Neuron (in vitro differentiated cells): ENCODE measurements at regions not wholly inside any gene's neighbourhood (a gene's known extent, or its start where the extent isn't known, plus 50 kb on each side); places are given as distances from the start of the nearest gene placed in this dataset.

Source experiments
- H2AFZ ChIP-seq: one replicate; pipeline ENCODE4 v1.6.1; 2013; ENCODE audit warnings: low read depth, mild to moderate bottlenecking, inconsistent platforms, low read length, moderate library complexity
- H3K27me3 ChIP-seq: one replicate; pipeline ENCODE4 v1.6.1; 2013; ENCODE audit warnings: low read length; ENCODE audit not compliant: insufficient read depth
- H3K36me3 ChIP-seq: one replicate; pipeline ENCODE4 v1.6.1; 2013; ENCODE audit warnings: low read length; ENCODE audit not compliant: insufficient read depth
- H3K4me1 ChIP-seq: one replicate; pipeline ENCODE4 v1.6.1; 2013; ENCODE audit warnings: low read length; ENCODE audit not compliant: insufficient read depth
- H3K4me3 ChIP-seq: 2 replicates; pipeline ENCODE4 v1.5.1; 2013; ENCODE audit warnings: mild to moderate bottlenecking, low read length, moderate library complexity
- H3K9me3 ChIP-seq: one replicate; pipeline ENCODE4 v1.6.1; 2013; ENCODE audit warnings: low read length

DNA sequence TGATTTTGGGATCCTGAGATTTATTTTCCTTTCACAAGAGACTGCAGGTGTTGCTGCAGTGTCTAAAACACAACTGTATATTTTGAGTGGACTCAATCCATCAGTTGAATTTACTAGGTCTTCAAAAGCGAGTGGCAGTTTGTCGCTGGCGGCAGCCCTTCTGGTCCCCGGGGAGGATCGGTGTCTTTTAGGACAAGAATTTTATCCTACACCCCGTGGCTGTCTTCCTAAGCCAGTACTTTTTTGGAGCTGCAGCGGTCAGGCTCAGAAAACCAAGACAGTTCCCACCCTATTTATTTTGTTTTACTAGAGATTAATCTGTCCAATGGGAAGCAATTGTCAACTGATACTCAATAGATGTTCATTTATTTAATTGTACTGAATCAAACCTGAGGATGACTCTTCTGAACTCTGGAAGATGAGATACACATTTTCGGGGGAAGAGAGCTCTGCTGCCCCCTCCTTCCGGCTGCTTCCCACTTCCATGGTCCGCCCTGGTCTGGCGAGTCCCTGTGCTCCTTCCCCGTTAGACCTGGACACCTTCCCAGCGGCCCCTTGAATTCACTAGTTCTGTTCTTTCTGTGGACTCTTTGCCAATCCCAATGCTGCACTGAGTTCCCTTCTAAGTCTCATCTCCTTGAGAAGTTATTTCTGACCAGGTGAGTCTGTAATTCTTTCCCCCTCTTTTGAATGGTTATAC lies 90.6 kb downstream of the ERMARD start:
- H3K4me1 ChIP-seq = no peaks in the 10 kb centered on the region
- H2AFZ ChIP-seq = no peak overlapping the region
- H3K36me3 ChIP-seq = no peaks in the 10 kb centered on the region
- H3K9me3 ChIP-seq = no peaks in the 10 kb centered on the region
- H3K4me3 ChIP-seq = no peak overlapping the region
- H3K27me3 ChIP-seq = peaks cover 17% of the 10 kb centered on the region

DNA sequence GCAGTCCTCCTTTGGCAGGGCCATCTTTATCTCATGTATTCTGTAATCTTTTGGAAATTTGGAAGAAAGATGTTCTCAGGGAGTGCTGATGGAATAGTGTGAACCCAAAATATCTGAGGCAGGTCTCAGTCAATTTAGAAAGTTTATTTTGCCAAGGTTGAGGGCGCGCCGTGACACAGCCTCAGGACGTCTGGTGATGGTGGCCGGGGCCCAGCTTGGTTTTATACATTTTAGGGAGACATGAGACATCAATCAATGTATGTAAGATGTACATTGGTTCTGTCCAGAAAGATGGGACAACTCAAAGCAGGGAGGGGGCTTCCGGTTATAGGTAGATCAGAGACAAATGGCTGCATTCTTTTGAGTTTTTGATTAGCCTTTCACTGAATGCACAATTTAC lies 89.8 kb downstream of the ERMARD start:
- Histone ChIP-seq H3K27me3 (peaks cover 16% of the 10 kb centered on the region), H3K4me1 (no peaks in the 10 kb centered on the region), H3K36me3 (no peaks in the 10 kb centered on the region)

DNA sequence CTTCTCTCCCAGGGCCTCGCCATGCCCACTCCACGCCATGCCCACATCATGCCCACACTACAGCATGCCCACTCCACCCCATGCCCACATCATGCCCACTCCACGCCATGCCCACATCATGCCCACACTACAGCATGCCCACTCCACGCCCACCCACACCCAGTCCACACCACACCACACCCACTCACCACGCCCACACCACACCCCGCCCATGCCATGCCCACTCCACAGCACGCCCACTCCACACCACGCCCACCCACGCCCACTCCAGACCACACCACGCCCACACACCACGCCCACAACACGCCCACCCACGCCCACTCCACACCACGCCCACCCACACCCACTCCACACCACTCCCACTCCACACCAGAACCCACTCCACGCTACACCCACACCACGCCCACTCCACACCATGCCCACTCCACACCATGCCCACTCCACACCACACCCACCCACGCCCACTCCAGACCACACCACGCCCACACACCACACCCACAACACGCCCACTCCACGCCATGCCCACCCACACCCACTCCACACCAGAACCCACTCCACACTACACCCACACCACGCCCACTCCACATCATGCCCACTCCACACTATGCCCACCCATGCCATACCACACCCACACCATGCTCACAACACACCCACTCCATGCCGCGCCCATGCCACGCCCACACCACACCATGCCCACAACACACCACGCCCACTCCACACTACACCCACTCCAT lies 88.6 kb downstream of the ERMARD start:
- H3K4me3 ChIP-seq = no peak overlapping the region
- H3K4me1 ChIP-seq = no peaks in the 10 kb centered on the region
- H3K9me3 ChIP-seq = no peaks in the 10 kb centered on the region
- peaks cover 9% of the 10 kb centered on the region for H3K27me3 ChIP-seq
- H3K36me3 ChIP-seq = no peaks in the 10 kb centered on the region
- H2AFZ ChIP-seq = no peak overlapping the region

More for the DNA sequence above, 89.8 kb downstream of the ERMARD start:
- Histone ChIP-seq H2AFZ (no peak overlapping the region), H3K9me3 (no peaks in the 10 kb centered on the region), H3K4me3 (no peak overlapping the region)

DNA sequence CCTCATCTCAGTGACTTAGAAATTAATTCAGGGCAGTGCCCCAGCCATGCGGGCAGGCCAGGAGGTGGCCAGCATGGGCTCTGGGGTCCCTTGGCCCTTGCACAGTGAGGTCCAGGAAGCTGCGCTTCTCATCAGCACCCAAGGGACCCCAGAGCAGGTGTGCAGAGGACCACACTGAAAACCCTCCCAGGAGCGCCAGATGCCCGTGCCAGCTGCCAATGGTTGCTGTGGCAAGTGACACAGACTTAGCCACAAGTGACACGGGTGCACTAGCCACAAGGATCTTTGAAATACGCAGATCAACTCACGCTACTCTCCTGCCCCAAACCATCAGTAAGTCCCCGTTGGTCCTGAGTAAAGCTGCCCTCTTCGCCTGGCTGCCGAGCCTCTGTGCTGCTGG lies 88.1 kb downstream of the ERMARD start:
- no peaks in the 10 kb centered on the region for H3K9me3 ChIP-seq
- H3K36me3 ChIP-seq = no peaks in the 10 kb centered on the region
- H3K27me3 ChIP-seq = peaks cover 4% of the 10 kb centered on the region
- no peak overlapping the region for H2AFZ ChIP-seq
- H3K4me3 ChIP-seq = no peak overlapping the region
- no peaks in the 10 kb centered on the region for H3K4me1 ChIP-seq

DNA sequence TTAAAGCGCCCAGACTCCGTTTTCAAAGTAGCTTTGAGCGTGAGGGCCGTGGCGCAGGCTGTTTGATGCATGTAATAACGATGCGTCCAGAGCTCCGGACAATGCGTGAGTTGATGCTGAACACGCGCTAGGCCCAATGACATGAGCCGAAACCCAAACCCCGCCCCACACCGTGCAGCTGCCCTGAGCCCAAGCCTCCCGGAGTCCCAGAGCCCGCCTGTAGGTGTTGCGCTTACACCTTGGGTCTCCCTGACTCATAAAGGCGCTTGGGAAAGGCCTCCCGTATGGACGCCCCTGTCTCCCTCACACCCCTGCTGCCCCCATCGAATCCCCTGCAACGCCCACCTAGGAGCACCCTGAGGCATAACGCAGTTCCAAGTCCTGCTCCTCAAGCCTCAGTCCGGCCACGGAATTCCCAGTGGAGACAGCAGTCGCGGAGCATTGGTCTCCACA lies 87.6 kb downstream of the ERMARD start:
- Histone ChIP-seq H3K36me3 (no peaks in the 10 kb centered on the region), H3K4me3 (no peak overlapping the region), H2AFZ (no peak overlapping the region), H3K4me1 (no peaks in the 10 kb centered on the region), H3K9me3 (no peaks in the 10 kb centered on the region), H3K27me3 (peaks cover 4% of the 10 kb centered on the region)

DNA sequence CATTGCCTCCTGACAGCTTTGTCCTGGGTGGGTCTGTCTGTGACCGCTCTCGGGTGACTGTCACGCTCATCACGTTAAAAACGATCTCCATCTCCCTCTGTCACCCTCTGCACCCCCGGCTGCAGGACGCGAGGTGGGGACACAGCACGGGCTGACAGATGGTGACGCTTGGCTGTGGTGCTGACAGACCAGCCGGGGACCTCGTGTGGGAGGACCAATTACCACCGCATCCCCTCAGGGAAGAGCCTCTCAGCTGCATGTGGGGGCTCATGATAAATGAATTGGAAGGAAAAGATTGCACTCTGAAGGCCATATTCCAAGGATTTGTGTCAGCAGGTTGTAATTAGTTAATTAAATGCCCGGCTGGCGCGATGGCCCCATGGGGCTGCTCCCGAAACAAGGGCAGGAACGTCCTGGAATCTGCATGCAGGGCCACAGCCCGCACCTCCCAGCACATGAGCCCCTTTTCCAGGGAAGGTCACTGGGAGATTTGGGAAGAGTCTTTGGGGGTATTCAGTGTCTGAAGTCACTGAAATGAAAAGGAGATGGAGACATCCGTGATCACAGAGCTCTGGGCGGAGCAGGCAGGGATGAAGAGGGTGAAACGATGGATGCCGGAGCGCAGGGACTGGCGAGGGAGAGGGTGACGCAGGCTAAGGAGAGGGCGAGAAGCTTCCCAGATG lies 87.1 kb downstream of the ERMARD start:
- H3K4me1 ChIP-seq = no peaks in the 10 kb centered on the region
- H3K36me3 ChIP-seq = no peaks in the 10 kb centered on the region
- H2AFZ ChIP-seq = no peak overlapping the region
- H3K27me3 ChIP-seq = peaks cover 4% of the 10 kb centered on the region
- no peaks in the 10 kb centered on the region for H3K9me3 ChIP-seq
- no peak overlapping the region for H3K4me3 ChIP-seq

DNA sequence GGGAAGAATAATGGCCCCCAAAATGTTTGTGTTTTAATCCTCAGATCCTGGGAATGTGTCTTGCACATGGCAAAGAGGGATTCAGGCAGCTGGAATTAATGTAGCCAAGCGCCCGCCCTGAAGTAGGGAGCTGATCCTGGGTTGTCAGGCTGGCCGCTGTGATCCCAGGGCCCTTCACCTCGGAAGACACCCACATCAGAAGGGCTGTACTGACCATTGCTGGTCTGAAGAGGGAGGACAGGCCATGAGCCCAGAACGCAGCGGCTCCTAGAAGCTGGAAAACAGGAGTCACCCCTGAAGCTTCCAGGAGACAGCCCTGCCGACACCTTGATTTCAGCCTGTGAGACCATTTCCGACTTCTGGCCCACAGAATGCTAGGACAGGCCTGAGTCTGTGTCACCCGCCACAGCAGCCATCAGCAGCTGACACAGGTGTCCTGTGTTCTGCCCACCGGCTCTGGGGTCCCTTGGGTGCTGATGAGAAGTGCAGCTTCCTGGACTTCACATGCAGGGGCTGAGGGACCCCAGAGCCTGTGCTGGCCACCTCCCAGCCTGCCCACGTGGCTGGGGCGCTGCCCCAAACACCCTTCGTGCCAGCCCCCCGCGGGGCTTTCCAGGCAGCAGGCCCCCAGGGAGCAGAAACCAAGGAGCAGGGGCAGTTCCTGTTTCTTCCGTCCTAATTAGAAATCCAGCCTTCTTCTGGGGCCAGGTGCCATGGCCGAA lies 86.3 kb downstream of the ERMARD start:
- Histone ChIP-seq H3K4me1 (no peaks in the 10 kb centered on the region), H3K36me3 (no peaks in the 10 kb centered on the region), H3K9me3 (no peaks in the 10 kb centered on the region), H3K4me3 (no peak overlapping the region), H3K27me3 (peaks cover 4% of the 10 kb centered on the region), H2AFZ (no peak overlapping the region)

DNA sequence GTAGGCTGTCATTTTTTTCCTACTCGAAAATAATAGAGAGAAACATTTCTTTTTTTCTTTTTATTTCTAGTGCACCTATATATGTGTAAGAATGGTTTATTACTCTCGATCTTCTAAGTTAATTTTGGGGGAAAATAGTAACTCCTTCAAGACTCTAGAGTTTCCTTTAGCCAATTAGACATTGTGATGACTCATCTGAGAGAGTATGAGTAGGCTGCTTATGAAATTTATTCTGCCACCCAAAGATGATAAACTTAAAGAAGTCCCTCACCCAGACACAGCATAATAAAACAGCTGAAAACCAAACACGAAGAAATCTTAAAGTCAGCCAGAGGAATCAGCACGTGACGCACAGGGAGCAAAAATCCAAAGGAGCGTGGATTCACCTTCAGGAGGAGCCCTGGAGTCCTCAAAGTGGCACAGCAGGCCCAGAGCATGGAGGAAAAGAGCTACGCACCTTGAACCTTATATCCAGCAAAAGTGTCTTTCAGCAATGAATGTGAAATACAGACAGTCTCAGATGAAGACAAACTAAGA lies 81.9 kb downstream of the ERMARD start:
- Histone ChIP-seq H3K9me3 (no peaks in the 10 kb centered on the region), H2AFZ (no peak overlapping the region), H3K36me3 (no peaks in the 10 kb centered on the region), H3K4me1 (no peaks in the 10 kb centered on the region), H3K27me3 (no peaks in the 10 kb centered on the region), H3K4me3 (no peak overlapping the region)

DNA sequence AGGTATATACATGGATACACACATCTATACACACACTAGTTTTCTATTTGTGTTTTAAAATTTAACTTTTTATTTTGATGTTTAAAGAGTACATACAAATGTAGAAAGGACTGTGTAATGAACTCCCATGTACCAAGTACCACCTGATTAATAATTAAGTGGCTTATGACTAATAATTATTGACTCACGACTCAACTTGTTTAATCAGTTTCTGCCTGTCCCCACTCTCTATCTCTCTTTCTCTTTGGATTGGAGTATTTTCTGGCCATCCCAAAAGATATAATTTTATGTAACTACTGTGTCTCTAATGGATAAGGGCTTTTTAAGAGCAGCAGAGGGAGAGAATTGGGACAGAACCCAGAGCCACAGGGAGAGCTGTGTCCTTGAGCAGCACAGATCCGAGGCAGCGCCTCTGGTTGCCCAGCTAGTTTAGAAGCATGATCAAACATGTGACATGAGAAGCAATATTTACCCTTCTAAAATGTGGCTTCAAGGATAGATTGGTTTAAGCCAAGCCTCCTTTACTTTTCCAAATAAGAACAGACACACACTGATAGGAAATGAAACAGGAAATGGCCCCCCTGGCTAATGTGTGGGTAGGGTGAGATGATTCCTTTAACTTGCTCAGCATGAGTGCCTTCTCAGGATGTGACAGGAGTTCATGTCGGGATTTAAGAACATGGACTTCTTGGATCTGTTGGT lies 81.0 kb downstream of the ERMARD start:
- Histone ChIP-seq H3K36me3 (no peaks in the 10 kb centered on the region), H3K9me3 (no peaks in the 10 kb centered on the region), H3K4me3 (no peak overlapping the region), H3K27me3 (no peaks in the 10 kb centered on the region), H2AFZ (no peak overlapping the region), H3K4me1 (no peaks in the 10 kb centered on the region)

DNA sequence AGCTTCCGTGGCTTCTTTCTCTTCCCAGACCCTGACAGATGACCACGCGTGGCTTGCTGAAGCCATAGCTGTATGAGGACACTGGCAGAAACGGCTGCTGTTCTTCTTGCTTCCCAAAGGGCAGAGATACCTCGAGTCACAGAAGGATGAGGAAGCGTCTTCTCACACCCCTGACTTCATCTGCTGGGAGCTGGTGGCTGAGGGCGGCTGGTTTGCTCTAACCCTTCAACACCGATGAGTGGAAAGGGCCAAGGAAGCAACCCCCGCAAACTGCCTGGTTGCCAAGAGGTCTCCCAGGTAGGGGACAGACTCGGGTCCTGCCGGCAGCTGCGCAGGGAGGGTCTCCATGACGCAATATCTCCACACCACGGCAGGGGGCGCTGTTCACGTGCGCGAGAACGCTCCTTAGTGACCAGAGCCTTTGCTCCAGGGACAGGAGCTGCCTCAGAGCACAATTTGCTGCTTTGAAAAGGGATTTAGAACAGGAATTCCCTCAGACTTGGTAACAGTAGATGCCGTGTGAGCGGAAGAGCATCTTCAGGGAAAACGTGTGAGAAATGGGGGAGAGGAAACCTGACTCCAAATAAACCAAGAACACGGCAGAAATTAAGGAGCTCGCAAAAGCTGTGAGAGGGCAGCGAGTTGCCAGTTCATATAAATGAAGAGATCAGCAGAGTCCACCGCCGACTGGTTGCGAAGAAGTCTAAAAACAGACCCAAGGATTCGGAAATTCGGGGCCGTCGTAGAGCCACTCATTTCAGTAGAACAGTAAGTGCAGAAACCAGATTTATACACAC lies 80.2 kb downstream of the ERMARD start:
- H3K4me1 ChIP-seq = no peaks in the 10 kb centered on the region
- H3K36me3 ChIP-seq = no peaks in the 10 kb centered on the region
- H3K4me3 ChIP-seq = no peak overlapping the region
- H3K27me3 ChIP-seq = no peaks in the 10 kb centered on the region
- H2AFZ ChIP-seq = no peak overlapping the region
- no peaks in the 10 kb centered on the region for H3K9me3 ChIP-seq
